ENCODE measurements at regions not wholly inside any gene's neighbourhood (a gene's known extent, or its start where the extent isn't known, plus 50 kb on each side); places are given as distances from the start of the nearest gene placed in this dataset.

DNA sequence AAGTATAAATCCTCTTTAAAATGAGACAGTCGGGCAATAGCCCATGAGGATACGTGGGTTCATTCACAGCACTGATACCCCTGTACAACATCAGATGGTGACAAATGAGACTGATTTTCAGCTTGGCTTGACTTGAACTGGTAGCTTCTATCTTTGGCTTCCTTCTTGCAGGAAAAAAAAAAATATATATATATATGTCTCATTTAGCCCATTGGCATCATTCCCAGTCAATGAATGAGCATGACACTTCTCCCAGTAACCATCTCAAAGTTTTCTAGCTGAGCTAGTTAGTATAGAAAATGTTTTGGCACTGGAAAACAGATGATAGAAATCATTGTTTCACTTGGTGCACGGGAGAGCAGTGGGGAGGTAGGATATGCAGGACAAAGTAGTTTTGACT lies 222.5 kb upstream of the TAS2R1 start:
- TF ChIP-seq EZH2 (IDR thresholded peaks at IDR 0.05; ENCODE audit: borderline replicate concordance, insufficient read depth, low read depth, low read length, poor library complexity, severe bottlenecking), result no peak
- TF ChIP-seq, protein P1, sequence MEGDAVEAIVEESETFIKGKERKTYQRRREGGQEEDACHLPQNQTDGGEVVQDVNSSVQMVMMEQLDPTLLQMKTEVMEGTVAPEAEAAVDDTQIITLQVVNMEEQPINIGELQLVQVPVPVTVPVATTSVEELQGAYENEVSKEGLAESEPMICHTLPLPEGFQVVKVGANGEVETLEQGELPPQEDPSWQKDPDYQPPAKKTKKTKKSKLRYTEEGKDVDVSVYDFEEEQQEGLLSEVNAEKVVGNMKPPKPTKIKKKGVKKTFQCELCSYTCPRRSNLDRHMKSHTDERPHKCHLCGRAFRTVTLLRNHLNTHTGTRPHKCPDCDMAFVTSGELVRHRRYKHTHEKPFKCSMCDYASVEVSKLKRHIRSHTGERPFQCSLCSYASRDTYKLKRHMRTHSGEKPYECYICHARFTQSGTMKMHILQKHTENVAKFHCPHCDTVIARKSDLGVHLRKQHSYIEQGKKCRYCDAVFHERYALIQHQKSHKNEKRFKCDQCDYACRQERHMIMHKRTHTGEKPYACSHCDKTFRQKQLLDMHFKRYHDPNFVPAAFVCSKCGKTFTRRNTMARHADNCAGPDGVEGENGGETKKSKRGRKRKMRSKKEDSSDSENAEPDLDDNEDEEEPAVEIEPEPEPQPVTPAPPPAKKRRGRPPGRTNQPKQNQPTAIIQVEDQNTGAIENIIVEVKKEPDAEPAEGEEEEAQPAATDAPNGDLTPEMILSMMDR (IDR thresholded peaks at IDR 0.05), result no peak
- ATAC-seq (ENCODE audit: low read depth), result no peak
- intact Hi-C loops (cut with micrococcal nuclease), result no loop called here
- ChIA-PET POLR2A (interaction anchor here (0.6 kb wide), 1 partner anchor 25 kb away, joined by 3 read pairs; no protein-coding TSS in a partner anchor), CTCF (no interaction called here)
- WGBS (ENCODE audit: insufficient coverage), result 100% methylated on average over 1 of the region's 3 CpGs
- H3K27me3 Mint-ChIP-seq, result no peaks in the 10 kb centered on the region
- H3K36me3 ChIP-seq (replicated peaks in 1 of 2; ENCODE audit: control extremely low read depth in 1 of 2, control insufficient read depth in 1 of 2, extremely low read depth in 1 of 2, insufficient read depth in 2 of 2, low read length in 1 of 2), result no peaks in the 10 kb centered on the region
- H3K27me3 ChIP-seq (replicated peaks in 1 of 4; ENCODE audit: control extremely low read depth in 1 of 4, control insufficient read depth in 3 of 4, insufficient read depth in 4 of 4, low read length in 3 of 4), result no peaks in the 10 kb centered on the region
- H3K9me3 Mint-ChIP-seq (ENCODE audit: insufficient read depth), result peaks cover 9% of the 10 kb centered on the region
- no peak overlapping the region for H3K4me3 Mint-ChIP-seq
- H3K27ac Mint-ChIP-seq, result no peak overlapping the region
- H3K4me1 ChIP-seq (ENCODE audit: control insufficient read depth in 2 of 2, insufficient read depth in 2 of 2, low read length in 2 of 2), result no peaks in the 10 kb centered on the region
- H4K20me1 ChIP-seq (ENCODE audit: control insufficient read depth, insufficient read depth, low read length, poor library complexity, severe bottlenecking), result no peaks in the 10 kb centered on the region
- H3K27ac ChIP-seq (ENCODE audit: low read length in 2 of 2), result no peak overlapping the region
- no peak overlapping the region for H3K4me3 ChIP-seq (ENCODE audit: control extremely low read depth in 1 of 5, extremely low read depth in 1 of 5, insufficient read depth in 1 of 5, low read depth in 2 of 5, low read length in 4 of 5)
- peaks cover 0 to 3% (median 0%) of the 10 kb centered on the region in 3 donors for H3K9me3 ChIP-seq (ENCODE audit: control extremely low read depth in 1 of 3, control insufficient read depth in 2 of 3, insufficient read depth in 1 of 3, low read length in 2 of 3)
- H3K79me2 ChIP-seq (ENCODE audit: control insufficient read depth, insufficient read depth, low read length), result no peaks in the 10 kb centered on the region
- H3K9ac ChIP-seq (ENCODE audit: low read length), result no peak overlapping the region
- DNase-seq, result no peak
- no peak overlapping the region for H2AFZ ChIP-seq (ENCODE audit: insufficient read depth, low read depth, low read length, poor library complexity, severe bottlenecking)
- H3K4me1 Mint-ChIP-seq, result no peaks in the 10 kb centered on the region
- no peak overlapping the region for H3K4me2 ChIP-seq (replicated peaks; ENCODE audit: low read depth, low read length, poor library complexity, severe bottlenecking)

DNA sequence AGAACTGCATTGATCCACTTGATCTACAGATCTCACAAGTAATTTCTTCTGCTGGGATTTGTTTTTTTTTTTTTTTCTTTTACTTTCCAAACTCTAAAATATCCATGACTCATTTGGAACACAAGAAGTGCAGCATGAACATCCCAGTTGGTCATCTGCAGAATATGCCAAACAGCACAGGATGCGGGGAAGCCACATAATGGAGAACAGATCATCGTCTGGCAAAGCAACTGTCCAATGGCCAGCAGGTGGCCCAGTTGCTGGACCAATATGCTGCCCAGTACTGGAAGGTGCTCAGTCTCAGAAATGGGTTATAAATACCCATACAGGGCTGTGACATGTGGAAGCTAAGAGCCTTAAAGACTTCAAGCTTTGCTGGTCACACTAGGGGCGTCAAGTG lies 221.3 kb upstream of the TAS2R1 start:
- Mint-ChIP-seq H3K9me3 (ENCODE audit: insufficient read depth) (peaks cover 3% of the 10 kb centered on the region), H3K4me3 (no peak overlapping the region), H3K4me1 (no peaks in the 10 kb centered on the region), H3K27me3 (no peaks in the 10 kb centered on the region), H3K27ac (no peak overlapping the region)
- WGBS (ENCODE audit: insufficient coverage), result 91% methylated on average over 2 of the region's 3 CpGs
- intact Hi-C loops (cut with micrococcal nuclease), result no loop called here
- CTCF ChIA-PET, result no interaction called here
- no peak overlapping the region for H2AFZ ChIP-seq (ENCODE audit: insufficient read depth, low read depth, low read length, poor library complexity, severe bottlenecking)
- H3K79me2 ChIP-seq (ENCODE audit: control insufficient read depth, insufficient read depth, low read length), result no peaks in the 10 kb centered on the region
- no peak overlapping the region for H3K27ac ChIP-seq (ENCODE audit: low read length in 2 of 2)
- POLR2A ChIA-PET, result no interaction called here
- TF ChIP-seq, protein P1 (IDR thresholded peaks at IDR 0.05), result no peak
- TF ChIP-seq EZH2 (IDR thresholded peaks at IDR 0.05; ENCODE audit: borderline replicate concordance, insufficient read depth, low read depth, low read length, poor library complexity, severe bottlenecking), result no peak
- H4K20me1 ChIP-seq (ENCODE audit: control insufficient read depth, insufficient read depth, low read length, poor library complexity, severe bottlenecking), result no peaks in the 10 kb centered on the region
- no peak overlapping the region for H3K4me2 ChIP-seq (replicated peaks; ENCODE audit: low read depth, low read length, poor library complexity, severe bottlenecking)
- H3K4me1 ChIP-seq (ENCODE audit: control insufficient read depth in 2 of 2, insufficient read depth in 2 of 2, low read length in 2 of 2), result no peaks in the 10 kb centered on the region
- H3K36me3 ChIP-seq (replicated peaks in 1 of 2; ENCODE audit: control extremely low read depth in 1 of 2, control insufficient read depth in 1 of 2, extremely low read depth in 1 of 2, insufficient read depth in 2 of 2, low read length in 1 of 2), result no peaks in the 10 kb centered on the region
- DNase-seq, result no peak
- no peaks in the 10 kb centered on the region for H3K27me3 ChIP-seq (replicated peaks in 1 of 4; ENCODE audit: control extremely low read depth in 1 of 4, control insufficient read depth in 3 of 4, insufficient read depth in 4 of 4, low read length in 3 of 4)
- no peak for ATAC-seq (ENCODE audit: low read depth)
- no peak overlapping the region for H3K9ac ChIP-seq (ENCODE audit: low read length)
- H3K4me3 ChIP-seq (ENCODE audit: control extremely low read depth in 1 of 5, extremely low read depth in 1 of 5, insufficient read depth in 1 of 5, low read depth in 2 of 5, low read length in 4 of 5), result no peak overlapping the region
- peaks cover 0 to 3% (median 0%) of the 10 kb centered on the region in 3 donors for H3K9me3 ChIP-seq (ENCODE audit: control extremely low read depth in 1 of 3, control insufficient read depth in 2 of 3, insufficient read depth in 1 of 3, low read length in 2 of 3)

Measured in B cell (primary cell).